NCI-H345 (cell line): ENCODE measurements at regions not wholly inside any gene's neighbourhood (a gene's known extent, or its start where the extent isn't known, plus 50 kb on each side); places are given as distances from the start of the nearest gene placed in this dataset.
"Not testable (repeated sequence)": the region's sequence is repeated elsewhere in the genome, so short reads cannot be mapped to it uniquely, and the experiment has no call there.

ENCODE experiments used
- DNase-seq: peaks from one replicate; lab custom pipeline; 2025; lab: John Stamatoyannopoulos, UW

DNA sequence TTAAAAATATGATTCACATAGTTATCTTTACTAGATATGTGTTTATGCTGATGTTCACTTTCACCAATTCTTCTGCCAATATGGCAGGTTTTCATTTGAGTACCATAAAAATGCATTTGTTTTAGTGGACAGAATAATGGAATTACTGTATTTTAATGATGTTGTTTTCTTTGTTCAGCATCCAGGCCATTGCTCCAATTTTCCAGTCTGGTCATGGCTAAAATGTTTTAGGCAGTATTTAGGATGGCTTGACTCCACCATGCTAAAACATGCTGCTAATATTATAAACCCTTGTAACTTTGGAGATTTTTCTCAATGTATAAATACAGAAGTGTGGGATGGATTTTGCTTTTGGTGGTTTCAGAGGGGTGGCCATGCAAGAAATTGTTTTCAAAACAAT is 273.0 kb upstream of the RPS23 start:
- no peak for DNase-seq

DNA sequence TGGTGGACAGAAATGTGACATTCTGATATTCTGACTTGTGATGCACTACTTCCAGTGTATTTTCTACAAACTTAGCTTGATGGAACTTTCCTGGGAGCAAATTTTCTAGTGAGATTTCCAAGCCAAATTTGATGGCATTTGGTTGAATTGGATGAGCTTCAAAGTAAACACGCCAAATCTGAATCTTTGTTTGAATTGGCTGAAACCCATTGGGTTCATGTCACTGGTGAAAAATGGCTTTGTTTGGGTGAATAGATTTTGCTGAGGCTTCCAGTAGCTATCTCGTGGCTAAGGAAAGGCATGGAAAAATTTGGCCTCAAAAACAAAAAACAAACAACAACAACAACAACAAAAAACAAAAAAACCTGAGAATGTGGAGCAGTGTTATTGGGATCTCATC is 271.1 kb upstream of the RPS23 start:
- no peak for DNase-seq

DNA sequence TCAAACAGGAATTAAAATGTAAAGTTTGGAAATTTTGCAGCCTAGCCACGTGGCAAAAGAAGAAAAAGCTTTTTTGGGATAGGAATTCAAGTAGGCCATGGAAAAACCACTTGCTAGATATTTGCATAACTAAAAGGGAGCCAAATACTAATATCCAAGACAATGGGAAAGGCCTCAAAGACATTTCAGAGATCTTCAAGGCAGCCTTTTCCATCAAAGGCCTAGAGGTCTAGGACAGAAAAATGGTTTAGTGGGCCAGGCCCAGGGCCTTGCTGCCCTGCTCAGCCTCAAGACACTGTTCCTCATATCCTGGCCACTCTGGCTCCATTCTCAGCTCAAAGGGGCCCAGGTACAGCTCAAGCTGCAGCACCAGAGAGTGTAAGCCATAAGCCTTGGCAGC is 265.9 kb upstream of the RPS23 start:
- no peak for DNase-seq

DNA sequence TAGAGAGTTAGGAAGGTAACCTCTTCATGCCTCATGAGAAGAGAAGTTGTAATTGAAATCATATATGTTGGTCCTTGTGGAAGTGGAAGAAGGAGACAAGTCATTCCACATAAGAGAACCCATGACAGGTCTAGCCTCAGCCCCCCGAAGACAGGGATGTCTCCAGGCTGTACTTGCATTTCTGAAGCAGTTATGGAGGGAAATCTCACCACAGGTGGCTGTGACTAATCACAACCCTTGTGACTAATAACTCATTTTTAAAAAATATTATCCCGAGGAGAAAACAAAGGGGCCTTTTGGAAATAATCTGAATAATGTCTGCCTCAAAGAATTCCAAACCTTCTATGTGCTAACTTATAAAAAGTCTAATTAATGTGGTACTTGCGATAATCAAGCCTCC is 262.1 kb upstream of the RPS23 start:
- DNase-seq, result no peak

DNA sequence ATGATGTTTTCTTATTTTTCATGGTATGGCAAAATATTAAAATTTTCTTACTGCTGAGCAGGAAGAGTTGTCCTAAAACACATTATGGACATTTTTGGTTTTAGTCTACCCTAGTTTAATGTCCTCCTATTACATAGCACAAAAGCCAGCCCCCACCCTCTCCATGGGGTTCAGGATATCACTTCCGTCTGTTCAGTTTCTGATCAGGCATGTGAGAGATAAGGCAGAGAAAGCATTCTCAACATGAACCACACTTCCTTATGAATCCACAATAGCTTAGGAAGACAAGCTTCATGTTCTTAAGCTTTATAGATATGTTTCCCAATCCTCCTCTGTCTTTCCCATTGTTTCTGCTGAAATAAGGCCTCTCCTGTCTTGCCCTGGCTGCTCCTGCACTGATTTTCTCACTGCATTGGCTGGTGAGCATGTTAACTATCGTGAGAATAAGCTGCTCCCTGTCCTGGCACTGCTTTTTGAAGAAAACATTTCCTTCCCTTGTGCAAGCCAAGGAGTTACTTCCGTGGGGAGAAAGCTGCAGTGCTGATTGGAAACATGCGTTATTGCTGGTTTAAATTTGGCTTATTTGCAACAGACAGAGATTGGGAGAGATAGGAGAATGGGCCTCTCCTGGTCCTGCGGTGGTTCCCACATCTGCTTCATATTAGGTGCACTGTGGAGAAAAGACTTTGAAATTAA is 260.3 kb upstream of the RPS23 start:
- DNase-seq, result no peak

DNA sequence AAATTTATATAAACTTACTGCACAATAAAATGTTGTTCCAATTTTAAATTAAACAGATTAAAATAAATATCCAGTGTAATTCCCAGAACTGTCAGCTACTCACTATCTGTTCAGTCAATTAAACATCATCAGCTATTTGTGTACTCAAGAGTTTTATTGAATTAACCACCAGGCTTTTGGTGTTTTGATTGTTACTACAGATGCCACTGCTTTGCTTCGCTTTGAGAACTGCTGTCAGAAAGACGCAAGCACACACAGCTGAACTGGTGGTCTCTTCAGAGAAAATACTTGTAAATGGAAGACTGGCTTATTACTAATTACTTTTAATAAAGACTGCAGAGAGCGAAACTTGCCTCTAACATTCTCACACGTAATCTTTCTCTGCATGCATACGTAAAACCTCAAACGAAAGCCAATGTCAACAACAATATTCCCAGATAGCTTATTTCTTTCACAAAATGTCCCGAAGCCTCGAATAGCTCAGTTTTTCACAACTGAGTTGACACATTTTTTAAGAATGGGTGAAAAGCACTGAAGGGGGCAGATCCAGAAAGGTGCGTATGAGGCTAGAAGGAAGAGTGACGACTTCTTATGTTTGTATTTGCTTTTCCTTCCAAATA is 259.6 kb upstream of the RPS23 start:
- no peak for DNase-seq

DNA sequence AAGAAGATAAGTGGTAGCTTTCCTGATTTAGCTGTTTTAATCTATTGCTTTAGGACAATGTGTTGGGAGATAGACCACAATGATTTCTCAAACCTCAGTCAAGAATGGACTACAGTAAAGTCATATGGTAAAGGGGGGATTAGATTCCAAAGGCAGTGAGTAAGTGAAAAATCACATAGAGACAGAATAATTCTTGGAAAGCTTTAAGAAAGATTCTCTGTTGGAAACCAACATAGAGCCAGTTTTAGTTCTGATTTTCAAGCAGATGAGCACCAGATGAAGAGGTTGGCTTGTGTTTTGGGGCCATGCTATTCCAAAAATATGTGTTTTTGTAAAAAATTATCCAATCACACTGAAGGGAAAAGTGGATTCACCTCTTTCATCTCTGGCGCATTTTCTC is 256.8 kb upstream of the RPS23 start:
- DNase-seq, result no peak

DNA sequence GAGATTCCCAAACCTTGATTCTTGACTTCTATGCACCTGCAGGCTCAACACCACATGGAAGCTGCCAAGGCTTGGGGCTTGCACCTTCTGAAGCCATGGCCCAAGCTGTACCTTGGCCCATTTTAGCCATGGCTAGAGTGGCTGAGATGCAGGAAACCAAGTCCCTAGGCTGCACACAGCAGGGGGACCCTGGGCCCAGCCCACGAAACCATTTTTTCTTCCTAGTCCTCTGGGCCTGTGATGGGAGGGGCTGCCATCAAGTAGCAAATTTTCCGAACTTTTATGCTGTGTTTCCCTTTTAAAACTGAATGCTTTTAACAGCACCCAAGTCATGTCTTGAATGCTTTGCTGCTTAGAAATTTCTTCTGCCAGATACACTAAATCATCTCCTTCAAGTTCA is 253.9 kb upstream of the RPS23 start:
- not testable (repeated sequence) for DNase-seq

DNA sequence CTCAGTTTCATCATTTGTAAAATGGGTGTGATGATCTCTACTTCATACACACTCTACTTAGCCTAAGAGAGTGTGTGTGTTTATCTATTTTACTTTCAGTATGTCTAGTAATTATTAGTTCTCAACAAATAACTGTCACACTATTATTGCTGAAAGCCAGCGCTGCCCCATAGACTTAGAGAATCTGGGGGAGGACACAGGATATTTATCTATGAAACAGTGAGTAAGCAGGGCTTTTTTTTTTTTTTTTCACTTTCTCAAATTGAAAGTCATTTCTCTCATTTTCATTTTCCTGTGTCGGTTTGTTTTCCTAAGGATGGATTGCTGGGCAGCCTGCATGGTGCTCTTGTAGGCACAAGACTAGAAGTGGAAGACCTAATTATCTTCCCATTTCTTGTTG is 248.4 kb upstream of the RPS23 start:
- DNase-seq, result no peak

DNA sequence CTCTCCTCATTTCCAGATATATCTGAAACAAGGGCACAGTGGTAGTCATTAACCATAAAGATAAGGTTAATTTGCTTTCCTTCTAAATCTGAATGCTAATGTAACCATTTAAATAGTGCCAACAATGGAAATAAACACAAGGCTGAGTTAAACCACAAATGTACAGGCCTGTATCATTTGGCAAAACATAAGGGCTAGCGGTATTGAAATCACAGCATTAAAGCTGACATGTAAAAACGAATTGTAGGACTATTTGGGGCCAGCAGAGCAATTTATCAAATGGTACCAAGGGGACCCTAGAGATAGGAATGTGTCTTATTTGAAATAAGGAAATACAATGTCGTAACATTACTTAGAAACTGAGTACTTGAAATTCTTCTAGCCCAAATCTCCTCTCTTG is 247.5 kb upstream of the RPS23 start:
- DNase-seq, result no peak

DNA sequence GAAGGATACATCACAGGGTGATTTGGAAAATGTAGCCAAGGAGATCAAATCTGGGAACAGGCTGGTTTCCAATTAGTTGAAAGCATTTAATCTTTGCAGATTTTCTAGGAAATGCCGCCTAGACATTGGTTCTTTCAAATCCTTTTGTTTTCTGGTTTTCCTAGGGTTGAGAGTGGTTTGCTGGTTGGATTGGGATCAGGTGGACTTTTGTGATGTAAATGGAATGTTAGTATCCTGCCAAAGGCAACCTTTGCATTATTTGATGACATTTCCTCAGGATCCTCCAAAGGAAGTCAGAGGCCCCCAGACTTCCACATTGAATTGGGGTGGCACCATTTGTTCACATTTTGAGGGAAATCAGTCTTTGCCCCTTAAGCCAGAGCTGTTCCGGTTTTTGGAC is 245.5 kb upstream of the RPS23 start:
- DNase-seq, result no peak

DNA sequence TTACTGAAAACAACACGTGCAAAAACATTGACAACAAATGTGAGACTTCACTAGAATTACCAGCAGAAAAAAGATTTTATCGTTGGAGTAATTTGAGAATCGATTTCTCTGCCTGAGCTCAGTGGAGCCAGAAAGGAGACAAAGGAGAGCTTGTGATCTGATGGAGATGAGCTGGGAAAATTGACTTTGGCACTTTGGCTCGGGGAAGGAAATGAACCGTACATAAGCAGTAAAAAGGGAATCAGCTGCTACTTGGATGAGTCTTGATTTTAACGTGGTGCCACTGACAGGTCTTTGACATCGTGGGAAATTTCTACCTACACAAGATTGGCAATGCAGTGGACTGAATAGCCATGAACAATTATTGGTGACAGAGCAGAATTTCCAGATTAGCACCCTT is 244.7 kb upstream of the RPS23 start:
- DNase-seq, result peak; percentile 39

DNA sequence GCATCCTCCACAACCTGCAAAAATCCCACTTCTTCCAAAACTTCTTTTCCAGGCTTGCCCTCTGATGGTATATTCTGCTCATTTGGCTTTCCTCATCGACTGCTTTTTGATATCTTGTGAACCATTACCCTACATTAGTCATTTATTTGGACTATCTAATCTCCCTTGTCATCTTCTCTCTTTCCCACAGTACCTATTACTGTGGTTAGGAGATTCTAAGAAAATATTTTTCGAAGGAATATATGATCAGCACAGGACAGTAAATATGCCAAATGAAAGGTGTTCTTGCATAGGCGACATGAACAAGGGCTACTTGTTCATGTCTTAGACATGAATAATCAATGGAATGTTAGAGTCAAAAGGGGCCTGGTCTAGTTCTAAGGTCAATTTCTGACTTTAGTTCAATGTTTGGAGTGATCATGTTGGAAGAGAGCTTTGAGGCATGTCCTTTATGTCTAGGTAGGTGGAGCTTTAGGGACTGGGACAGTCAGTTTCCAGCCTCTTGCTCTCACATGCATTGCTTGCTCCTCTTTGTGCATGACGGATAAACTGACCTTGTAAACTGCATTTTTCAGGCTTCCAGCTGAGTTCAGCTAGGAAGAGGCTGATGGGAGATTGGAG is 243.4 kb upstream of the RPS23 start:
- DNase-seq, result no peak

DNA sequence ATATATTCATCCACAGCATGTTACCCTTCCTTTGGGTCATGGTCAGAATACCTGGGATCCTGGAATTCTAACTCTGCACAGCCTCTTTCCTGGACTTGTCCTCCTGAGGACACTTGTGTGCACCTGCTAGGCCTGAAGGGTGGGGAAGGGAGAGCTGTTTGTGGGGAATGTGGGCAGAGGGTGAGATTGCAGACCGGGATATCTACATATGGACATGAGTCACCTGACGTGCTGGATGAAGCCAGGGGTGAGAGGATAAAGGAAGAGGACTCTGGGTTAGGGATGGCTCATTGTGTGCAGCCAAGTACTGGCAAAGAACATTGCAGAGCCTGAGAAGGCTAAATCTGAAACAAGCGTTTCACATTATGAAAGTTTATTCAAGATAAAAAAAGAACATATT is 241.4 kb upstream of the RPS23 start:
- no peak for DNase-seq

DNA sequence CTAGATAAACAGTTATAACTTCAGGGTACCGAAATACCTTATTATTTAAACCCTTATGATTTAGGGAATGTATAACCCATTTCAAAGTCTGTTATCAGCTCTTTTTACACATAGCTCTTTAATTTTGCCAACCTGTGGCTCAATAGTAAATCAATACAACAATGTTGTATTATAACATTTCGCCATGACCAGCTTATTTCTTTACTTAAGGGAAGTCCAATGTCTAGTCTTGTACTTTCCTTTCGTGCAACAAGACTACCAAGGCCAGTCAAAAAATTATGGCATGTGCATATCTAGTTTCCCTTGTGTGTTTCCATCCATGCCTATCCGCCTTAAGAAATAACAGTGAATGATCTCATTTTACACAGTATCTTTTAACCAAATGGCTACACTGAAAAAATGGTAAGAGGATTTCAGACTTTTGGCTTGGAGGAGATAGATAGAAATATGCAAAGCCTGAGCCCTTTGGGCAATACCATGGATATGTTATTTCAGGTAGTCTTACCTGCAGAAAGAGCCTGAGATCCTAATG is 239.5 kb upstream of the RPS23 start:
- no peak for DNase-seq

DNA sequence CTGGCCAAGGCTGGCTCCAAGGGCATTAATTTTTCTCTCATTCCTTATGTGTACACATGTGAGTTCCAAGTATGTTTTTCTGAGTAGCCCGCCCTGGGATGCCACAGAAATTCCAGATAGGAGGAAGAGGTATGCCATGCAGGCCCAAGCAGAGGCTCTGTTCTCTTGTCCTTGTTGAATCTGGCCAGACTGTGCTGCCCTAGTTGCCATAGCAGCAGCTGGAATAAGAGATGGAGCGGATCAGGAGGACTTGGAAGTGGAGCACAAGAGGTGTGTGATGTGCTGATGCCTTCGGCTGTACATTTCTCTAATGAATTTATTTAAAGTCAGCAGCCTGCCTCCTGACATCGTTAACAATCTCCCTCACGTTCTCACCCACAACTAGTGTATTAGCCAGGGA is 235.6 kb upstream of the RPS23 start:
- no peak for DNase-seq

DNA sequence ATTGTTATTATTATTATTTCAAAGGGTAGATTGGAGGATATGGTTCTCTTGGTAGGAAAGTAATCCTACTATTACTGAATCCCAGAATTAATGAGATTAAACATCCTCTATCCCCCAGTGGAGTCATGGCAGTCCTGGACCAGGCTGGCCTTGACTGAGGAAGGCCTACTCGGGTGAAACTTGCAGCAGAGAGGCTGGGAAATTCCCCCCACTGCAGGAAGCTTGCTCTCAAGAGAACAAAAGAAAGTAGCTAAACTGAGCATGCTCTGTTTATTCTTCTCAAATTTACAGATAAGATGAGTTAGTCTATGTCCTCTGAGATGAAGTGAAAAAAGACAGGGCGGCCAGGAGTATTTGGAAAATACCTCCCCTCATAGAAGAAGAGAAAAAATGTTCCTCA is 233.9 kb upstream of the RPS23 start:
- DNase-seq, result no peak

DNA sequence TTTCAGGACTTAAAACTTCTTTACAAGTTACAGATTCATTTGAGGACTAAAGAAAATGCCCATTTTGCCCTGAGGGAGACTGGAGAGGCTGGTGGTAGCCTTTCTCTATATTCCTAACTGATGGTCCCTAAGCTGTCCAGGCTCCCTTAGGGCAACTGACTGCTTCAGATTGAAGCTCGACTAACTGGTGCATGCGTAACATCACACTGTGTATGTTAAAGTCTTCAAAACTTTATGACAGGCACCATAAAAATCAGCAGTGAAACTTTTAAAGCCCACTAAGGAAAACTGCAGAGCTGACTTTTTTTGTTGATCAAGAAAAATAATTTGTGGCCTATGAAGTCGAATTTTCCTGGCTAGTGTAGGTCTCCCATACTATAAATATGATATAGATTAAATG is 233.0 kb upstream of the RPS23 start:
- DNase-seq, result no peak

DNA sequence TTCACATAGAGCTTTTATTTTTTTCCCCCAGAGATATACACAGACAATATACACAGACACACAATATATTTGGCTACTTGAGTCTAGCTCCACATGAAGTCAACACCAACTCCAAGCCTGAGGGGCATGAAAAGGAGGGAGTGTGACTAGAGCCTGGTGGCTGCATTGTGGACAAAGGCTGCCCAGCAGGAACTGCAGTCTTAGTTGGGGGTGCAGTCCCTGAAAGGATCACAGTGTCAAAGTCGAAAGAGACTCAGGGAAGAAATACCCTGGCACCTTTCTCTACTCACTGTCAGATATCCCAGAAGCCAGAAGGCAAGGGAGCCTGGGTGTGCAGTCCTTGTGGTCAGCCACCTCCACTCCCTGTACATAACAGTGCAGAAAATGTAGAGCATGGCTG is 231.6 kb upstream of the RPS23 start:
- DNase-seq, result no peak

DNA sequence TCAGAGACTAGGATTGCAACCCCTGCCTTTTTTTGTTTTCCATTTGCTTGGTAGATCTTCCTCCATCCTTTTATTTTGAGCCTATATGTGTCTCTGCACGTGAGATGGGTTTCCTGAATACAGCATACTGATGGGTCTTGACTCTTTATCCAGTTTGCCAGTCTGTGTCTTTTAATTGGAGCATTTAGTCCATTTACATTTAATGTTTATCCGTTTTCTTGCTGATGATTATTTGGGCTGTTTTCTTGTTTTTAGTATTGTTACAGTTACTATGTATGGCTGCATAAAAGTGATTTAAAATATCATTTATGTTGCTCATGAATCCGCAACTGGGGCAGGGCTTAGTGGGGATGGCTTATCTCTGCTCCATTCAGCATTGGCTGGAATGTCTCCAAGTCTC is 228.2 kb upstream of the RPS23 start:
- DNase-seq, result not testable (repeated sequence)

DNA sequence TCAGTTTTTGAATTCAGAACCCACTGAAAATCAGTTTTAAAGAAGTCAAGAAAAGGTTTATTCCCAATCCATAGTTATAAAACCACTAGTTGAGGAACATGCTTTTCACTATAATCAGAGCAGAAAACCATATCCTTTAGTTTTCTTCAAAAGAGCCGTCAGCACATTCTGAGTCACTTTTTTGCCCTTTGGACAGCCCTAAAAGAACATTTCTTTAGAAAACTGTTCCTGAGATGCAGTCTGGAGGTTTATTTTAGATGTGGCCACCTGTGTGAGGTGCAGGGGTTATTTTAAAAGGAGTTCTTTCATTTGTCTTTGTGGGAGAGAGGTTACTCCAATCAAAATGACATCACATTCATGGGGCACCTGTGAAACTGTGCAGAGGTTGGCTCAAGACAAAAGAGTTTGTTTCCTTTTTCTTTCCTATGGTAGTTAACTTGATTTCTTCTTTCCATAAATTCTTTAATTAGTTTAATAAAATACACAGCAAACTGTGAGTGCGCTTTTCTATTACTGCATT is 221.6 kb upstream of the RPS23 start:
- DNase-seq, result no peak

DNA sequence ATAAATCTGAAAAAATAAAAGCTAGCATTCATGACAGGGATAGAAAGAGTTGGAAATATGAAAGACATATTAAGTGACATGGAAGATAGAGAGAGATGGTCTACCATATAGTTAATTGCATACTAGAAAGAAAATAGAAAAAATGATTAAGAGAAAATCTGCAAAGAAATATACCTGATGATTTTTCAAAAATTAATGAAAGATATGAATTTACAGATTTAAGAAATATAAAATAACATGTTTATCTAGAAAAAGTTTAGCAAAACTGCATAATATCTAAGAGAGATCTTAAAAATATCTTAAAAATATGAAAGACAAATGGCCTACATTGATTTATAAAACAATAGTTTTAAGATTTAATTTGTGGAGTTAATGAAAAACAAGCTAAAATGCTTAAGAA is 219.1 kb upstream of the RPS23 start:
- DNase-seq, result no peak

DNA sequence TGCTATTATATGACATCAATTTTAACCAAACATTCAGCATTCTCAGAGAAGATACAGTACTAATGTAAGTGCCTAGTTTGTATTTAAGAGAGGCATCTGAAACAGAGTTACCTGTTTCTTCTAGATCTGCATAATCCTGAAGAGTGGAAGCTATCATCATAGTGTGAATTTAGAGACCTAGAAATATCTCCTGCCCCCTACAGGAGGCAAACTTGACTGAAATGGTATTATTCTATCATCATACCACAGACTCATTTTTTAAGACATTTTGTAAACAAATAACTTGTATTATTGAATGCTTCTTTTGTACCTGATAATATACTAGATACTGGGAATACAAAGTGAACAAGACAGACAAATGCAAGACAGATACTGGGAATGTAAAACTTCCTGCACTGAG is 216.8 kb upstream of the RPS23 start:
- no peak for DNase-seq
